GM18951 (cell line): ENCODE measurements at regions not wholly inside any gene's neighbourhood (a gene's known extent, or its start where the extent isn't known, plus 50 kb on each side); places are given as distances from the start of the nearest gene placed in this dataset.

Source experiments
- POLR2A ChIP-seq: IDR thresholded peaks from 4 replicates; pipeline ENCODE4 v1.6.1; 2011; ENCODE audit warnings: mild to moderate bottlenecking; ENCODE audit not compliant: insufficient read length, insufficient read depth; ENCODE audit errors: extremely low read depth
- in situ Hi-C: fragments of 300-500 bp; cut with MboI; formaldehyde crosslinking; loops from one replicate; pipeline ENCODE4 v1.12.0; 2022; ENCODE audit warnings: low sequenced_read_pairs, mixed read lengths, inconsistent platforms; ENCODE audit not compliant: unreplicated experiment

- no peak for TF ChIP-seq POLR2A
Observed at GRCh38 chr14:101628975-101629374, 67.7 kb downstream of the DIO3 start.

GRCh38 chr14:101630056-101630965 lies 69.0 kb downstream of the DIO3 start:
- in situ Hi-C loops: loop anchor here (25.0 kb wide), 1 partner anchor 918 kb away; no protein-coding TSS in a partner anchor
- TF ChIP-seq POLR2A: no peak

More at GRCh38 chr14:101628975-101629374, 67.7 kb downstream of the DIO3 start:
- in situ Hi-C loops: loop anchor here (25.0 kb wide), 1 partner anchor 917 kb away; no protein-coding TSS in a partner anchor

GRCh38 chr14:101631199-101631598 lies 69.9 kb downstream of the DIO3 start:
- in situ Hi-C loops: loop anchor here (25.0 kb wide), 1 partner anchor 919 kb away; no protein-coding TSS in a partner anchor
- no peak for TF ChIP-seq POLR2A

- in situ Hi-C loops: loop anchor here (25.0 kb wide), 1 partner anchor 920 kb away; no protein-coding TSS in a partner anchor
Observed at GRCh38 chr14:101631970-101632369, 70.7 kb downstream of the DIO3 start.

GRCh38 chr14:101632520-101632919 lies 71.2 kb downstream of the DIO3 start:
- no peak for TF ChIP-seq POLR2A
- in situ Hi-C loops: loop anchor here (25.0 kb wide), 1 partner anchor 920 kb away; no protein-coding TSS in a partner anchor

- TF ChIP-seq POLR2A: no peak
- in situ Hi-C loops: loop anchor here (25.0 kb wide), 1 partner anchor 921 kb away; no protein-coding TSS in a partner anchor
Observed at GRCh38 chr14:101633276-101633675, 72.0 kb downstream of the DIO3 start.

GRCh38 chr14:101634202-101634849 lies 73.0 kb downstream of the DIO3 start:
- in situ Hi-C loops: loop anchor here (25.0 kb wide), 1 partner anchor 922 kb away; no protein-coding TSS in a partner anchor
- no peak for TF ChIP-seq POLR2A

GRCh38 chr14:101634850-101635748 lies 73.8 kb downstream of the DIO3 start:
- in situ Hi-C loops: loop anchor here (25.0 kb wide), 1 partner anchor 923 kb away; no protein-coding TSS in a partner anchor
- no peak for TF ChIP-seq POLR2A

- in situ Hi-C loops: loop anchor here (25.0 kb wide), 1 partner anchor 924 kb away; no protein-coding TSS in a partner anchor
- no peak for TF ChIP-seq POLR2A
Observed at GRCh38 chr14:101635749-101636560, 74.7 kb downstream of the DIO3 start.

- no peak for TF ChIP-seq POLR2A
- in situ Hi-C loops: loop anchor here (25.0 kb wide), 1 partner anchor 927 kb away; no protein-coding TSS in a partner anchor
Observed at GRCh38 chr14:101639241-101639833, 78.0 kb downstream of the DIO3 start.

GRCh38 chr14:101643651-101644050 lies 82.4 kb downstream of the DIO3 start:
- in situ Hi-C loops: loop anchor here (25.0 kb wide), 1 partner anchor 931 kb away; no protein-coding TSS in a partner anchor
- TF ChIP-seq POLR2A: no peak
